ENCODE measurements at regions not wholly inside any gene's neighbourhood (a gene's known extent, or its start where the extent isn't known, plus 50 kb on each side); places are given as distances from the start of the nearest gene placed in this dataset.
"Not testable (repeated sequence)": the region's sequence is repeated elsewhere in the genome, so short reads cannot be mapped to it uniquely, and the experiment has no call there.

- Mint-ChIP-seq H3K9me3 (peaks cover 20% of the 10 kb centered on the region), H3K4me3 (no peak overlapping the region), H3K4me1 (ENCODE audit: low read depth) (no peaks in the 10 kb centered on the region), H3K27ac (no peak overlapping the region), H3K36me3 (ENCODE audit: low read depth) (no peaks in the 10 kb centered on the region), H3K27me3 (no peaks in the 10 kb centered on the region)
- DNase-seq: no peak
These were observed 460.6 kb upstream of the FOXG1 start for GRCh38 chr14:28305938-28306337.

GRCh38 chr14:28307506-28307905, 459.1 kb upstream of the FOXG1 start:
- Mint-ChIP-seq H3K4me3 (no peak overlapping the region), H3K36me3 (ENCODE audit: low read depth) (no peaks in the 10 kb centered on the region)

GRCh38 chr14:28308734-28309133, 457.9 kb upstream of the FOXG1 start:
- H3K4me1 Mint-ChIP-seq (ENCODE audit: low read depth): no peaks in the 10 kb centered on the region

More at GRCh38 chr14:28307506-28307905, 459.1 kb upstream of the FOXG1 start:
- no peaks in the 10 kb centered on the region for H3K27me3 Mint-ChIP-seq
- DNase-seq: no peak
- peaks cover 16% of the 10 kb centered on the region for H3K9me3 Mint-ChIP-seq
- H3K27ac Mint-ChIP-seq: no peak overlapping the region
- no peaks in the 10 kb centered on the region for H3K4me1 Mint-ChIP-seq (ENCODE audit: low read depth)

GRCh38 chr14:28317890-28318675, 448.5 kb upstream of the FOXG1 start:
- H3K9me3 Mint-ChIP-seq; H3K27ac Mint-ChIP-seq; DNase-seq; H3K4me3 Mint-ChIP-seq; H3K4me1 Mint-ChIP-seq (ENCODE audit: low read depth); H3K36me3 Mint-ChIP-seq (ENCODE audit: low read depth); H3K27me3 Mint-ChIP-seq: not testable (repeated sequence)

More at GRCh38 chr14:28308734-28309133, 457.9 kb upstream of the FOXG1 start:
- Mint-ChIP-seq H3K9me3 (peaks cover 12% of the 10 kb centered on the region), H3K36me3 (ENCODE audit: low read depth) (no peaks in the 10 kb centered on the region), H3K4me3 (no peak overlapping the region), H3K27me3 (no peaks in the 10 kb centered on the region), H3K27ac (no peak overlapping the region)
- DNase-seq: no peak

- Mint-ChIP-seq H3K36me3 (ENCODE audit: low read depth) (no peaks in the 10 kb centered on the region), H3K9me3 (peaks cover 8% of the 10 kb centered on the region), H3K27ac (no peak overlapping the region), H3K4me3 (no peak overlapping the region), H3K27me3 (no peaks in the 10 kb centered on the region), H3K4me1 (ENCODE audit: low read depth) (no peaks in the 10 kb centered on the region)
- DNase-seq: no peak
These were observed 444.9 kb upstream of the FOXG1 start for GRCh38 chr14:28321475-28322244.

DNA sequence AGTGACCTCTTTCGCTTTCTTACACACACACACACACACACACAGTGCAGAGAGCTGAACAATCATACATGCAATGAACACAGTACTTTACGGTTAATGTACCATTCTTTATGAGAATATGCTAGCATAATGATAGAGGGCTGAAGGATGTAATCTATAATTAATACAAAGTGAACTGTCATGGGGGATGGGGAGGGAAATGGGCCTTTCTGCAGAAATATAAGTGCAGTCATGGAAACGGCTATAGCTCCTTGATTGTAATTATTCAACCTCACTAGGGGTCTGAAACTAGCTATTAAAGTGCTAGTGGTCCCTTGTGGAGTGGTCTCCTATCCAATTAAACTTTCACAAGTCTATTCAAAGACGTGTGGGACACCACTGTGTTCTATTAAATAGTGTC, 443.2 kb upstream of the FOXG1 start:
- Mint-ChIP-seq H3K36me3 (ENCODE audit: low read depth) (no peaks in the 10 kb centered on the region), H3K4me3 (no peak overlapping the region), H3K27me3 (no peaks in the 10 kb centered on the region), H3K27ac (no peak overlapping the region), H3K4me1 (ENCODE audit: low read depth) (no peaks in the 10 kb centered on the region), H3K9me3 (peaks cover 15% of the 10 kb centered on the region)
- no peak for DNase-seq

DNA sequence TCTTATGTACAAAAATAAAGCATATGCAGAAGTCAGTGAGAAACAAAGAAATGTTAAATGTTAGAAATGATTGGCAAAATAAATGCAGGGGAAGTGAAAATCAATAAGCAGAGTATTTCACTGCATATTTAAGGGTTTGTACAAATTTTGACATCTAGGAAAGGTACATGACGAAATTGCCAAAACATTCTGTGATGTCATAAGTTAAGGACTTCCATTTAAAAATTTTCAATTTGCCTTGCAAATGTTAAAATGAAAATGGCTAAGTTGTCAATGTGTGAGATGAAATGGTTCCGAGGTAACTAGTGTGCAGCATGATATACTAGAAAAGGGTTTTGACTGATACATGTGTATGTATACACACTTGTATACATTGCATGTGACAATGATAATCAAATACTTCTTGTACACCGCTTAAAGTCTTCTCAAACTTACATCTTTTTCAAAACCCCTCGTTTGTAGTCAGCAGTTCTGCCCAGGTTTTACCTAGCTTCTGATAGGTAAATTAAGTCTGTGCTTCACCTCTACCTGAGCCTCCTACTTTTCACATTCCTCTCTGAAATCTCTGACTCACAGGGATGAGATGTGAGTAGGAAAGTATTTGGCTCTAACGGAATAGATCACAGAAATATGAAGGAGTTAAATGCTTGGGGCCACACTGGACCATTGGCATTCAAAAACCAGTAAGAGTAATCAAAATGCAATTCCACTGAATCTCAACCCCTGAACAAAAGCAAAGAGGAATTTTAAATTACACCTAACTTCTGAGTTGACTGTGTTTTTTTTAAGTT, 442.4 kb upstream of the FOXG1 start:
- DNase-seq: no peak
- H3K27me3 Mint-ChIP-seq: no peaks in the 10 kb centered on the region
- H3K4me1 Mint-ChIP-seq (ENCODE audit: low read depth): no peaks in the 10 kb centered on the region
- H3K27ac Mint-ChIP-seq: no peak overlapping the region
- H3K4me3 Mint-ChIP-seq: no peak overlapping the region
- H3K36me3 Mint-ChIP-seq (ENCODE audit: low read depth): no peaks in the 10 kb centered on the region
- H3K9me3 Mint-ChIP-seq: peaks cover 15% of the 10 kb centered on the region

GRCh38 chr14:28340816-28341215, 425.8 kb upstream of the FOXG1 start:
- H3K36me3 Mint-ChIP-seq (ENCODE audit: low read depth): no peaks in the 10 kb centered on the region
- DNase-seq: no peak
- H3K27ac Mint-ChIP-seq: no peak overlapping the region
- no peak overlapping the region for H3K4me3 Mint-ChIP-seq
- H3K4me1 Mint-ChIP-seq (ENCODE audit: low read depth): no peaks in the 10 kb centered on the region
- no peaks in the 10 kb centered on the region for H3K27me3 Mint-ChIP-seq
- peaks cover 17% of the 10 kb centered on the region for H3K9me3 Mint-ChIP-seq

- Mint-ChIP-seq H3K4me1 (ENCODE audit: low read depth) (no peaks in the 10 kb centered on the region), H3K27ac (no peak overlapping the region), H3K9me3 (peaks cover 23% of the 10 kb centered on the region), H3K4me3 (no peak overlapping the region), H3K36me3 (ENCODE audit: low read depth) (no peaks in the 10 kb centered on the region), H3K27me3 (no peaks in the 10 kb centered on the region)
- no peak for DNase-seq
These were observed 422.2 kb upstream of the FOXG1 start for GRCh38 chr14:28344381-28344780.

DNA sequence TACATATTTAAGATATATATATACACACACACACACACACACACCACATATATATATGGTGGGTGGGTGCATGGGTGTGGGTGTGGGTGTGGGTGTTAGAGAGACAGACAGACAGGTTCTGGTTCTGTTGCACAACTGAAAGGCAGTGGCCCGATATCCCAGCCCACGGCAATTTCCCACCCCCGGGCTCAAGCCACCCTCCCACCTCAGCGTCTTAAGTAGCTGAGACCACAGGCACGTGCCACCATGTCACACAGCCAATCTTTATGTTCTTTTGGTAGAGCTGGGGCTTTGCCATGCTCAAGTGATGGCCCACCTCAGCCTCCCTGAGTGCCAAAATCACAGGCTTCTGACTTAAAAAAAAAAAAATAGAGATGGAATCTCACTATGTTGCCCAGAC, 417.8 kb upstream of the FOXG1 start:
- DNase-seq: no peak
- H3K27me3 Mint-ChIP-seq: no peaks in the 10 kb centered on the region
- H3K36me3 Mint-ChIP-seq (ENCODE audit: low read depth): no peaks in the 10 kb centered on the region
- no peak overlapping the region for H3K27ac Mint-ChIP-seq
- no peak overlapping the region for H3K4me3 Mint-ChIP-seq
- no peaks in the 10 kb centered on the region for H3K4me1 Mint-ChIP-seq (ENCODE audit: low read depth)
- H3K9me3 Mint-ChIP-seq: peaks cover 26% of the 10 kb centered on the region

GRCh38 chr14:28356819-28357218, 409.8 kb upstream of the FOXG1 start:
- no peak overlapping the region for H3K4me3 Mint-ChIP-seq
- no peaks in the 10 kb centered on the region for H3K36me3 Mint-ChIP-seq (ENCODE audit: low read depth)
- H3K4me1 Mint-ChIP-seq (ENCODE audit: low read depth): no peaks in the 10 kb centered on the region
- peaks cover 19% of the 10 kb centered on the region for H3K9me3 Mint-ChIP-seq
- no peak for DNase-seq
- H3K27me3 Mint-ChIP-seq: no peaks in the 10 kb centered on the region
- H3K27ac Mint-ChIP-seq: no peak overlapping the region

- Mint-ChIP-seq H3K4me1 (ENCODE audit: low read depth) (no peaks in the 10 kb centered on the region), H3K36me3 (ENCODE audit: low read depth) (no peaks in the 10 kb centered on the region), H3K9me3 (peaks cover 21% of the 10 kb centered on the region), H3K27me3 (no peaks in the 10 kb centered on the region), H3K27ac (no peak overlapping the region), H3K4me3 (no peak overlapping the region)
- DNase-seq: no peak
These were observed 405.1 kb upstream of the FOXG1 start for GRCh38 chr14:28361486-28361885.

DNA sequence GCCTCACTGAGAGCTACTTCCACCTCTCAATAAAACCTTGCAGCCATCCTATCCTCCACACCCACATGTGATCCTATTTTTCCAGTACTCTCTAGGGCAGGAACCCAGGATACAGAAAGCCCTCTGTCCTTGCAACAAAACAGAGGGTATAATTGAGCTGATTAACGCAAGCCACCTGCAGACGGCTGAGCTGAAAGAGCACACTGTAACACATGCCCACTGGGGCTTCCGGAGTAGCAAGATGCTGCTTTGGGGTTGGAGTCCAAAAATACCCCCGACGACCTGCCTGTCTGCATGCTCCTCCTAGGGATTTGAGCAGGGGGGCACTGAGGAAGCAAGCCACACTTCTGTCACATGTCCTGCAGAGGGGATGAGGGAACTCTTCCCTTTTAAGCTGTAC, 401.1 kb upstream of the FOXG1 start:
- no peaks in the 10 kb centered on the region for H3K27me3 Mint-ChIP-seq
- peaks cover 12% of the 10 kb centered on the region for H3K9me3 Mint-ChIP-seq
- no peak overlapping the region for H3K4me3 Mint-ChIP-seq
- DNase-seq: no peak
- H3K27ac Mint-ChIP-seq: no peak overlapping the region
- H3K36me3 Mint-ChIP-seq (ENCODE audit: low read depth): no peaks in the 10 kb centered on the region
- no peaks in the 10 kb centered on the region for H3K4me1 Mint-ChIP-seq (ENCODE audit: low read depth)

DNA sequence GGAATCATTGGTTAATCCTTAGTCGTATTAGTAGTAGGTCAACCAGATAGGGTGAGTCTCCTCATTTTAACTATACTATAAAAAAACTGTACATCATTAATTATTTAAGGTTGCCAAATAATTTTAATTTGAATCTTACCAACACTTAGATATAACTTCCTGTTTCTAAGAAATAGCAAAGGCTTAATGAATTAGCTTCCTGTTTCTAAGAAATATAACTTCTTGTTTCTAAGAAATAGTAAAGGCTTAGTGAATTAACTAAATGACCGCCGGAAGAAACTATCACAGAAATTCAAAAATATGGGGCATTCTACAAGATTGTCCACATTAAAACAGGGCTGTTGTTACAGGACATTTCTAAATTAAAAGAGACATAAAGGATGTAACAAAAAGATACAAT, 392.9 kb upstream of the FOXG1 start:
- Mint-ChIP-seq H3K9me3 (peaks cover 18% of the 10 kb centered on the region), H3K4me3 (no peak overlapping the region), H3K36me3 (ENCODE audit: low read depth) (no peaks in the 10 kb centered on the region), H3K27ac (no peak overlapping the region), H3K27me3 (no peaks in the 10 kb centered on the region), H3K4me1 (ENCODE audit: low read depth) (no peaks in the 10 kb centered on the region)
- DNase-seq: no peak

All from activated T-cell treated with anti-CD3 and anti-CD28 coated beads, Interleukin-2, amount 50 U/mL, for 24 hours (primary cell).